OCI-LY3 (cell line): ENCODE measurements at regions not wholly inside any gene's neighbourhood (a gene's known extent, or its start where the extent isn't known, plus 50 kb on each side); places are given as distances from the start of the nearest gene placed in this dataset.

Source experiments
- H2AFZ ChIP-seq: fragments of 200-600, 300-600 bp; shearing (Covaris generic); 2 replicates; pipeline ENCODE4 v1.6.0; 2014; ENCODE audit warnings: antibody characterized with exemption, low read depth, low read length
- H3K27ac ChIP-seq: fragments of 200-600, 300-600 bp; sonication (generic); 2 replicates; pipeline ENCODE4 v1.5.1; 2014; ENCODE audit warnings: mild to moderate bottlenecking, low read length, moderate library complexity, mixed read lengths
- H3K27me3 ChIP-seq: fragments of 200-600, 300-600 bp; sonication (generic); 2 replicates; pipeline ENCODE4 v1.6.1; 2014; ENCODE audit warnings: low read depth, low read length, mixed read lengths
- H3K36me3 ChIP-seq: fragments of 200-600, 300-600 bp; sonication (generic); replicated peaks from 2 replicates; pipeline ENCODE3; 2014; ENCODE audit warnings: low read depth, low read length, mixed read lengths
- H3K4me1 ChIP-seq: fragments of 300-600, 200-600 bp; sonication (generic); 2 replicates; pipeline ENCODE4 v1.6.1; 2014; ENCODE audit warnings: low read length, mixed read lengths
- H3K4me2 ChIP-seq: fragments of 200-600, 300-600 bp; sonication (generic); 2 replicates; pipeline ENCODE4 v1.6.1; 2014; ENCODE audit warnings: low read length, mixed read lengths
- H3K4me3 ChIP-seq: fragments of 300-600, 200-600 bp; sonication (generic); 2 replicates; pipeline ENCODE4 v1.5.1; 2014; ENCODE audit warnings: antibody characterized with exemption, mild to moderate bottlenecking, low read length, moderate library complexity
- H3K79me2 ChIP-seq: fragments of 300-600, 200-600 bp; shearing (Covaris generic); 2 replicates; pipeline ENCODE4 v1.6.1; 2014; ENCODE audit warnings: mild to moderate bottlenecking, low read length, mixed read lengths
- H3K9ac ChIP-seq: fragments of 300-600, 200-600 bp; shearing (Covaris generic); 2 replicates; pipeline ENCODE4 v1.6.0; 2014; ENCODE audit warnings: mild to moderate bottlenecking, low read length, moderate library complexity
- H3K9me3 ChIP-seq: fragments of 200-600, 300-600 bp; shearing (Covaris generic); 2 replicates; pipeline ENCODE4 v1.6.1; 2014; ENCODE audit warnings: low read length, mixed read lengths; ENCODE audit not compliant: insufficient read depth
- H4K20me1 ChIP-seq: fragments of 200-600, 300-600 bp; sonication (generic); 2 replicates; pipeline ENCODE4 v1.6.1; 2016; ENCODE audit warnings: low read length, mixed read lengths; ENCODE audit not compliant: insufficient read depth
- CTCF ChIP-seq: fragments of 200-600, 300-600 bp; sonication (generic); IDR thresholded peaks from 2 replicates; pipeline ENCODE4 v1.5.1; 2014; ENCODE audit warnings: antibody characterized with exemption, low read length, low read depth
- EZH2phosphoT487 ChIP-seq: fragments of 200-600 bp; shearing (Covaris generic); IDR thresholded peaks from 2 replicates; pipeline ENCODE4 v1.6.1; 2018; ENCODE audit warnings: antibody characterized with exemption, mixed run types, low read depth

- H3K27me3 ChIP-seq = peaks cover 9% of the 10 kb centered on the region; the same call in 1 of the 2 replicates
- no peaks in the 10 kb centered on the region for H3K36me3 ChIP-seq
- no peak overlapping the region for H3K4me3 ChIP-seq
- no peak overlapping the region for H3K4me2 ChIP-seq
- no peak overlapping the region for H3K9ac ChIP-seq
- H4K20me1 ChIP-seq = no peaks in the 10 kb centered on the region
- TF ChIP-seq EZH2phosphoT487 = no peak
- no peak for TF ChIP-seq CTCF
- no peaks in the 10 kb centered on the region for H3K4me1 ChIP-seq
- no peak overlapping the region for H3K27ac ChIP-seq
- H3K9me3 ChIP-seq = no peaks in the 10 kb centered on the region
- no peaks in the 10 kb centered on the region for H3K79me2 ChIP-seq
- no peak overlapping the region for H2AFZ ChIP-seq
Observed at GRCh38 chr14:104373855-104374717, 205.5 kb upstream of the C14orf180 start.

GRCh38 chr14:104374718-104375080 is 204.9 kb upstream of the C14orf180 start:
- Histone ChIP-seq H3K4me3 (no peak overlapping the region), H3K27me3 (peaks cover 14% of the 10 kb centered on the region), H3K9ac (no peak overlapping the region), H3K9me3 (no peaks in the 10 kb centered on the region), H3K27ac (no peak overlapping the region), H3K4me2 (no peak overlapping the region), H2AFZ (no peak overlapping the region), H3K36me3 (no peaks in the 10 kb centered on the region), H3K79me2 (no peaks in the 10 kb centered on the region), H4K20me1 (no peaks in the 10 kb centered on the region), H3K4me1 (no peaks in the 10 kb centered on the region)
- TF ChIP-seq CTCF (no peak), EZH2phosphoT487 (no peak)

- Histone ChIP-seq H3K27ac (no peak overlapping the region), H4K20me1 (no peaks in the 10 kb centered on the region), H3K4me1 (no peaks in the 10 kb centered on the region), H3K4me2 (no peak overlapping the region), H3K36me3 (no peaks in the 10 kb centered on the region), H3K4me3 (no peak overlapping the region), H3K9ac (no peak overlapping the region), H2AFZ (no peak overlapping the region), H3K79me2 (no peaks in the 10 kb centered on the region), H3K9me3 (no peaks in the 10 kb centered on the region), H3K27me3 (peaks cover 22% of the 10 kb centered on the region)
- TF ChIP-seq EZH2phosphoT487 = no peak
- TF ChIP-seq CTCF = no peak
Observed at GRCh38 chr14:104375551-104376201, 203.9 kb upstream of the C14orf180 start.
